ENCODE measurements at regions not wholly inside any gene's neighbourhood (a gene's known extent, or its start where the extent isn't known, plus 50 kb on each side); places are given as distances from the start of the nearest gene placed in this dataset.

DNA sequence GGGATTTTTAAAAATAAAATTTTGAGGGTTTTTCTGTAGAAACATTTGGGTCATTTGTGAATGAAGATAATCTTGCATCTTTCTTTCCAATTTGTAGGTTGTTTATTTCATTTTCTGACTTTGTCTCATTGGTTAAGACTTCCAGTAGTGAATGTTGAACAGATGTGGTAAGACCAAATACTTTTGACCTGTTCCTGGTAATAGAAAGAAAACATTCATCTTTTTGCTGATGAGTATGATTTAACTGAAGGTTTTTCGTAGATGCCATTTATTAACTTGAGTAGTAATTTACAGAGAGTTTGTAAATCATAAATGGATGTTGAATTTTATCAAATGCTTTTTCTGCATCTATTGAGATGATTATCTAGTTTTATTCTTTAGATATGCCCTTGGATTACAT is 416.1 kb upstream of the CITED2 start:
- no peak for DNase-seq

DNA sequence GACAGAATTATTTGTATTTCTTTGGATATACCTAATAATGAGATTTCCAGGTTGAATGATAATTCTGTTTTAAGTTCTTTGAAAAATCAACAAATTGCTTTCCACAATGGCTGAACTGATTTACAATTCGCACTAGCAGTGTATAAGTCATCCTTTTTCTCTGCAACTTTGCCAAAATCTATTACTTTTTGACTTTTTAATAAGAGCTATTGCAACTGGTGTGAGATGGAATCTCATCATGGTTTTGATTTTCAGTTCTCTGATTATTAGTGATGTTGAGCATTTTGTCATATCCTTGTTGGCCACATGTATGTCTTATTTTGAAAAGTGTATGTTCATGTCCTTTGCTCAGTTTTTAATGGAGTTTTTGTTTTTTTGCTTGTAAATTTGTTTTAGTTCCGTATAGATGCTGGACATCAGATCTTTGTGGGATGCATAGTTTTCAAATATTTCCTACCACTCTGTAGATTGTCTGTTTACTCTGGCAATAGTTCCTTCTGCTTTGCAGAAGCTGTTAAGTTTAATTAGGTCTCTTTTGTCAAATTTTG is 409.8 kb upstream of the CITED2 start:
- DNase-seq: no peak

DNA sequence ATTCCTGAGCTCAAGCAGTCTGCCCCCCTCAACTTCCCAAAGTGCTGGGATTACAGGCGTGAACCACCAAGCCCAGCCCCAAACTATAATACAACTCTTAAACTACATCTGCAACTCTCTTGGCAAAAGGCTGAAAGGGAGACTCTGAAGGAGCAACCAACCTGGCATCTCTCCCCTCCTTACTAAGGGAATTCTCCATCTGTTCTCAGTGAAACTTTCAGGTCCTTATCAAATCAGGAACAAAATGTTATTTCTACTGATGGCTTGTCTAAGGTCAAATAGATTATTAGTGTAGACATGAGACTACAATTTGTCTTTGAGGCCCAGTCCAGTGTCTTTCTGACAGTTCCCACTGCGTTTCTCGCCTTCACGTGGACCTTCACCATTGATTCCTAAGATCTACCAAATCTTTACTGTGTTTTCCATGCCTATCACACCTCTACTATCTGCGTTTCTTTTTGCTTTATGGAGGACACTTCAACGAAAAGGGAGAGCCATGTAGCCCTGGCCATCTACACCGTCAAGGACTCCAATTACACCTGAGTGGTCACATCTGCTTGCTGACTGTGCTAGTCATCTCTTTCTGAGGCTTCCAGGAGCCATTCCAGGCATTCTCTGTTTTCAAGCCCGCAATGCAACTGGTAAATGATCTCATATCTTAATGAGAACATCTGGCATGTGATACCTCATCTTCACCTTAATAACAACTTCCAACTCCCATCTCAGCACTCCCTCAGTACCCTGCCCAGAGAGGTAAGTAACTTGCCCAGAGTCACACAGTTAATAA is 405.7 kb upstream of the CITED2 start:
- no peak for DNase-seq

DNA sequence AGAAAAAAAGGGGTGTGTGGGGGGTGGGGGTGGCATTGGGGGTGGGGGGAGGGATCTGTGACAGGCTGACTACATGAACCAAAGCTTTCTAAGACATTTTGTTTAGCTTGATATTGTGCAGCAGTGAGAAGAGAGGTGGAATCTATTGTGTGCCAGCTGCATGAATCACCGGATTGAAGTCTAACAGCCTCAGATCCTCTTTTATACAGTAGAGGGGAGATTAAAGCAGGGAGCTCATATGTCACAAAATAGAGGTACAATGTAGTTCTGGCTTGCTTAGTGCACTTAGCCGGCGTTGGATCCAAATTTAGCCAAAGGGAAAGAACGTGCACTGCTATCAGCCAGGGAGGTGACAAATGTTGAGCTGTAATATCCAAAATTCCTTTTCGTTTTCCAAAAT is 404.2 kb upstream of the CITED2 start:
- DNase-seq: no peak

DNA sequence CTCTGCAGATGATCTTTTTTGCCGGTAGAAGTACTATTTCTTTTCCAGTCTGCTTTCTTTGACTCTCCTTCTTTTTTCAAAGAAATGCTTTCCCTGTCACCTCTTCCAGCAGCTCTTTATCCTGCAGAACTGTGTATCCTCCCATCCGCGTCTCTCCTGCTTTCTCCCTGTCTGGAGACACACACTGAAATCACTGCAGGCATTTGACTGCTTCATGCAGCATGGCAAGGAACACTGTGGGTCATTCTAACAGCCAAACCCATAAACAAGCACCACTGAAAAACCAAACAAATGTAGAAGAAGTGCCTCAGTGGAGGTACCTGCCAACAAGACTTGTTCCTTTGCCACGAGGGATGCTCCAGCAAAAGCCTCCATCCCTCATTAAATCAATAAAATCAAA is 403.7 kb upstream of the CITED2 start:
- no peak for DNase-seq

DNA sequence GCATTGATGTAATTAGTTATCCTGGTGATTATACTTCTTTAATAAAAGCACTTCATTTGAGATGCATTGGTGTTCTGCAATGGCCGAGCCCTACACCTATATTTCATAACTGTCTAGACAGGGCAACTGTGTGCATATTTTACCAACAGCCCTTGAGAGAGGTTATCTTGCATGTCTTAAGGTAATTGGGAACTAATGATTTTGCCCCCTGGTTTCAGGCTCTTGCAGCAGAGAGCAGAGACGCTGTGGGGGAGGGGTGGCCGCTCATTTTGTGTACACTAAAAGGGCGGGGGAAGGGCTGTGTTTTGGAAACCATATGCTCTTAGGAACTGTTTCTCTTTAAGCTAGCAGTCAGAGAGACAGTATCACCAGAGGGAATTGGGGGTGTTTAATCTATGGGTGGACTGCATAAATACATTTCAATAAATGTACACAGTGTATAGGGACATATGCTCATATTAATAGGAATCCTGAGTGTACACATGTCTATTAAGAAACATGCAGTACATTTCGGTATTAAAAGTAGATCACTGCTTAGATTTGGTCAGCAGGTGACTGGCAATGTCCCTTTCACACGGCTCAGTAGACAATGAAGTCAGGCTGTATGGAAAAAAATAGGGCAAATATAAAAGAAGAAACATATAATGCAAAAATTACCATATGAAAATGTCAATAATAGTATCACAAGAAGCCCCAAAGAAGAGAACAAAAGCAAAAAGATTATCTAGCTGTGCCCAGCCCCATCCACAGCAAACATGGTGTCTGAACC is 402.9 kb upstream of the CITED2 start:
- DNase-seq: no peak

DNA sequence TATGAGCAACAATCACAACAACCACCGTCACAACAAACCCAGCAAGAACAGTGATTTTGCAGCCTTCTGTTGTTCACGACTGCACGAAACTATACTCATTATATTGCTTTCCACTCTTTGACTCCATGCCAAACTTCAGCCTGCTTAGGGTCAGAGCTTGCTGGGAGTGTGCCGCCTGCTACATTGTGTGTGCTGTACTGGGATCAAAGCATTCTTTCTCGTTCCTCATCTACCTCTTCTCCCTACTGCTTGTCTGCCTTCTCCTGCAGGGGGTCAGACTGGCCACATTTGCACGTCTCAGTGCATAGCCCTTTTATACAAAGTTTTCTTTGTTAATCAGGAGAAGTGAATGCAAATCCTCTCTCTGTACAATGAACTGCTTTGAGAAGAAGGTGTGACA is 401.6 kb upstream of the CITED2 start:
- no peak for DNase-seq

DNA sequence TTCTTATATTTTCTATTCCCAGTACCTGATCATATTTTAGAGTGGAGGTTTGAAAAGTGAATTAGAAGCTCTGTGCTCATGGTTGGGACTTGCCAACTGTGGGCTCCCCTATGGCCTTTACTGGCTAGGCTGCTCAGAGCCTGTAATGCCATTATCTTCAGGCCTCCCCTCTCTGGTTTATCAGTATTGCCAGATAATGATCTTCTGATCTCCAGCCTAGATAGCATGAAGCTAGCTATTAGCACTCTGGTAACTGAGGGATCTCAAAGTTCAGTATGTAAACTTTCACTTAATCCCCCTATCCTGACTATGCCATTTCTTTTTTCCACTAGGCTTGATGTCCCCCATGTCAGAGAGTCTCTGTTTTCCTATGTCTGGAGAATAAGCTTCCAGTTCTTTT is 393.7 kb upstream of the CITED2 start:
- DNase-seq: no peak

DNA sequence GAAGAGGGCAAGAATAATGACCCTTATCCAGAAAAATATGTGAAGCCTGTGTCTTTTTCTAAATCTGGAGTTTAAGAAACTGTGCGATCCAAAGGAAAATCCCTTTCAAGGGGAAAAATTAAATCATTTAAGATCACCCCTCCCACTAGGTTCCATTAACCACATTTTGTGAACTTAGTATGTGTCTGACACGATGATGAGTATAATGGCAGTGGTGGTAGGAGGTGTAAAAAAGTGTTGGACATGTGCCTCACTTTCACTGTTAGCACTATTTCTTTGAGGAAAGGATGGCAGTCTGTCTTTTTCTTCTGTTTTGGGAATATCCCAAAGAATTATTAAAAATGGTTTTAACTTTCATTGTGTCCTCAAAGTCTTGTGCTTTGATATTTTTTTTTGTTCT is 392.3 kb upstream of the CITED2 start:
- DNase-seq: no peak

DNA sequence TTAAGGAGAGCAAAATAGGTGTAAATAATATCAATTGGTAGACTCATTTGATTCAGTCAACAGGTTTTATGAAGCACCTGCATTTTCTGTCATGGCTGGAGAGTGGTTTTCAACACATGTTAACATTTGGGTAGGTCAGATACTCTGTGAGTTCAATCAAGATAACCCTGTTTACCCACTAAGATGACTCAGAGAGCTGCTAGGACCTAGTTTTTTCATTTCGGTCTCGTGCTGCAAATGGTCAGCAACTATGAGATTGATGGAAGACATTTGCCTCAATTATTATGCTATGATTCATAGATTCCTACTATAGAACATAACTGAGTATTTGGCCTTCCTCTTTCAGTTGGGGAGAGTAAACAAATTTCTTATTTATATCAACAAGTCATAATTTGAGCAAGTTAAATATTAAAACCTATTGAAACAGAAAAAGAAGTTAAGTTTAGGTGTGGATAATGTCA is 391.4 kb upstream of the CITED2 start:
- no peak for DNase-seq

DNA sequence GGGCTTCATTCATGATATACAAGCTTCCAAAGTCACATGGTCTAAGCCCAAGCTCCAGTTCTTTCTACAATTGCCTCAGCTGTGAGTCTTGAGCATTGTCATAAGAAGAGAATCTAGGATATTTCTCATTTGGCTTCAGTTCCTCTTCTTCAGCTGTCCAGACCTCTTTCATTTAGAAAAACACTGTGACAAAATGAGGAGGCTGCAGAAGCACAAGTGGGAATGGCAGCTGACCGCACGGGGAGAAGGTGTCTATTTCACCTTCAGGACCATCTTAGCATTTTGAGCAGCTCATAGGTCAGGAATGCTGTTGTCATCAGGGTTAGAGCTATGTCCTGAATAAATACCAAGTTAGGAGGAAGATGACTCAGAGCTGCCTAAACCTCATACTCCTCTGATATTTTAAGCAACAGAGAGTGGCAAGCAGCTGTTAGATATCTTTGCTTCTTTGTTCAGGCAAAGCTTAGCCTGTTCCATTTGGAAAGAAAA is 390.1 kb upstream of the CITED2 start:
- DNase-seq: no peak

DNA sequence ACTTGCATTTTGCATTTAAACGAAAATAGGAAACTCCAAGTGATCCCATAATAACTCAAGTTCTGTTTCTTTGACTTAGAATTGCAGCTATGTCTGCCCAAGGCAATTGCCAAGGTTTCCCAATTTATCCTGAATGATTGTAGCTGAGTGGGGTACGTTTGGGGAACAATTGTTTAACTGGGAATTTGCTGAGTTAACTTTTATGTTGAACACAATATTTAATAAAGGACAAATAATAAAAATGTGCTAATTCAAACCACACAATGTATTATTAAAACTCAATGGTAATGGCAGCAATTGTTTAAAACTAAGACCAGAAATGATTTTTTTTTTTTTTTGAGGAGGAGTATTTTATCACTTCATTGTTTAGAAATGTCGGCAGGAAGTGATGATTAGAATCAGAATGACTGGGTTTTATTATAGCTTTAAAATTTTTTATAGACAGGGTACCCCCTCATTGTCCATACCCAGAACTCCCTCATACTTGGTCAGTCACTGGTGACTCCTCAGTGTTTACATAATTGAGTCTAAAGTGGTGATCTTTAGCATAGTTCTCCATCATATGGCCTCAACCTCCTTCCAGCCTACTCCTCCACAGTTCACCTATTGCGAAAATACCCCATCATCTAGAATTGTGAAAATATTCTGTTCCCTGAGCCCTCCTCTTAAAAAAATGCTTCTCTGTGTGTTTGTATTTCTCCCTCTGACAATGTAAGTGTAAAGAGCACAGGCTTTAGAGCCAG is 389.2 kb upstream of the CITED2 start:
- no peak for DNase-seq

DNA sequence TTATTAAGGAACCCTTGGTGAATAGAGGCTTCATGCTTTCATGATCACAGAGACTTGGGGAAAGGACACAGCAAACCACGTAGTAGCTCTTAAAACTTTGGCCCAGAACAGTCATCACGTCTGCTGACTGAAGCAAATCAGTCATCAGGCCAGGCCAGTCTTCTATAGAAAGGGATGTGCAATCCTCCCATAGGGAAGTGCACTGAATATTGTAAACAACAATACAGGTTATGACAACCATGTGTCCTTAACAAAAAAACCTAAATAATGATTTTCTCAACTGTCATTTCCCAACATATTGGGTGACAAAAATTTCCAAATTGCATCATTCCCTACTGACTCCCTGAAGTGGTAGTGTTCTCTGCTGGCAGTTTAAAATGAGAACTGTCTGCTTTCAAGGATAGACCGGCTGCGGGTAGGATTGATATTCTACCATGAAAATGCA is 388.2 kb upstream of the CITED2 start:
- DNase-seq: no peak

DNA sequence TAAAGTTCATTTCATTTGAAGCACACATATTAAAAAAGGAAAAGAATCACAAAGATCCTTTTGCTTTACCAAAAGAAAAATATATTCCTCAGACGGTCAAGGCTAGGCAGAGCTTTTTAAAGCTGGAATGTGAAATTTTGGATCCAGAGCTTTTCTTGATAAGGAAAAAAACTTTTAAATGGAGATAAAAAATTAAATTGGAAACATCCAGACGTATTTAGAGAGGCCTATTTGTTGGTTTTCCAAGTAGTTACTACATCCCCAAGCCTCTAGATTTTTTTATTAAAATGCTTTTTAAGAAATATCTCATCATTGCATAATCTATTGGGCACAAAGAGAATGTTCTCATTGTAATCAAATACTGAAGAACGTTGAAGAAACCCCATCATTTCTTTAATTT is 385.7 kb upstream of the CITED2 start:
- DNase-seq: no peak

DNA sequence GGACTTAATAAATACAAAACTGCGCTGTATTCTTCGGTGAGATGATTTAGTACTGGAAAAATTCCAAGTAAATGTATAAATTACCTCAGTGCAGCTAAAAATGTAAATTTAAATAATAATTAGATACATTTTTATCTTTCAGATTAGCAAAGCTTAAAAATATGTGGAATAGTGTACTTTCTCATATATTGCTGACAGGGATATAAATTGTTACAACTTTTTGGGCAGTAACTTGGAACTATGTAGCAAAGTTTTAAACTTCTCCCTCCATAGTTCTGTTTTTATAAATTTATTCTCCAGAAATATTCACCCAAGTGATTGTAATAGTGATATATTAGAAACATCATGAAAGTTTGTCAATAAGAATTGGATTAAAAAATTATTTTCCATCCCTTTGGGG is 384.6 kb upstream of the CITED2 start:
- no peak for DNase-seq

DNA sequence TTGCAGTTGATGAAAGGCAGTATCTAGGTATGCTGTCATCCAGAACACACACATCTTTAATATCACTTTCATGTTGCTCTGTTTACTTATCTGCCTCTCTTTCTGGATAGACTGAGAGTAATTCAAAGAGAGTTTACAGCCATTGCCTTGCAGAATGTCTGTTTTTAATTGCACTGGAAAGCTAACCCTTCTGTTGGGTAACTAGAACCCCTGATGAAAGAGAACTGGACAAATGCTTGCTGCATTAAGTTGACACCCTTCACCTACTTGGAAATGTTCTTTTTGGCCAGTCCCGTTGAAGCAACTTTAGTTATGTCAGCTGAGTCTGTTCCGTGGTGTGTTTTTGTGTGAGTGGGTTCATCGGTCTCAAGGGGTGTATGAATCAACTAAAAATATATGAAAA is 383.8 kb upstream of the CITED2 start:
- no peak for DNase-seq

DNA sequence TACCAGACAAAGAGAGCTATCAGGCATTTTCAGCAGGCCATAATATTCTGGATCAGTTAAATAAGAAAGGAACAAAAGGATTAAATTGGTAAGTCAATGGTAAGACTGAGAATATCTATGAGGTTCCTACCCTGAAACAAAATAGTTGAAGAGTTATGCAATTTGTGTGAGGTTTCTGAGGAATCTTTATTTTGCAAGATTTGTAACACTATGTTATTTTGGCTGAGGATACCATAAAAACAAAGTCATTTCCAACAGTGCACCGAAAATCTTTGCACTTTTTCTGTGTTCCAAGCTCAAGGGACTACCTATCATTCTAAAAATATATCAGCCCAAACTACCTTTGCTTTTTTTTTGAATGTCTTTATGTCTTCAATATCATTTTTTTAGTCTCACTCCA is 383.3 kb upstream of the CITED2 start:
- DNase-seq: no peak

DNA sequence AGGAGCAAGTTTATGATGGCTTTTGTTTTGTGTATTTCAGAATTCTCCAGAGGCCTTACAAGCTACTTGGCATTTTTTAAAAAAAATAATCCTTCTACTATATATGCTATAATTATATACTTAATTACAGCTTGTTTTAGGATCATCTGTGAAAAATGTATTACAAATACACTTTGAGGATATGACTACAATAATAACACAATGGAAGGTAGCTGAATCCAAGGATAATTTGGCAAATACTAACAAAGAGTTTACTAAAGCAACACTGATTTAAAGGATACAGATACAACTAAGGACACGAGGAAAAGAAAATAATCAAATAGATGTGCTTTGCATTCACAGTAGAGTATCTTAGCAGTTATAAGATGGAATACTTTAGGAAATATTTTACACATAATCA is 381.9 kb upstream of the CITED2 start:
- no peak for DNase-seq

DNA sequence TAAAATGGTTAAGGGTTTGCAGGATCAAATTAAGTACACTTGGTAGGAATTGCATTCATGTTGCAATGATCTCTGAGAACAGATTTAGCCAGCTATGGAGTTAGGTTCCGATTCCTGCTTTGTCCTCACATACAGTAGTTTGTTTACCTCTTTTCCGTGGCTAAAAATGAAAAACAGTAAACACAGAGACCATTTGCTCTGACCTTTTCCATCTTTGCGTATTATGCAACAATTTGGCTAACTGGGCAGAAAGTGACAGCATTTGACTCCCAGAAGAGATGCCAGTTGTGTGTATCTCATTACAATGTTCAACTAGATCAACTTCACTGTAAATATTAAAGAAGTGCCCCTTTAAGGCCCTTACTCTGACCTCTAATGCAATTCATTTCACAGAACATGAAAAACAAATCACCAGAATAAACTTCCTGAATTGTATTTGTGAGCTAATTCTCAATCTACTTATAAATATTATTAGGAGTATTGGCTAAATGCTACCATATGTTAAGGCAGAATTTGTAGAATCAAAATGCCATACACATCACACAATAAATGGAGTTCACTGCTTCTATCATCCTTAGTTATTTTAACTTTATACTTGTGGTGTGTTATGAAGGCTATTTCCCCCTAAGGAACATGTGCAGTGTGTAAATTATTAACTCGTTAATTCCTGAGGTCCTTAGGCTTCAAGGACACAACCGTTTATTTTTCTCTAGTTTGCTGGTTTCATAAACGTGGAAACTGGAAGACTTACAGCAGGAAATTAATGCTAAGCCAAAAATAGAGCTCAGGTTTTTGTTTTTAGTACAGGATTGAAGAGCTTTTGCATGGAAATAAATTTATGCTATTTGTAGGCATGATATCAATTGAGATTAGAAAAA is 380.7 kb upstream of the CITED2 start:
- DNase-seq: no peak

DNA sequence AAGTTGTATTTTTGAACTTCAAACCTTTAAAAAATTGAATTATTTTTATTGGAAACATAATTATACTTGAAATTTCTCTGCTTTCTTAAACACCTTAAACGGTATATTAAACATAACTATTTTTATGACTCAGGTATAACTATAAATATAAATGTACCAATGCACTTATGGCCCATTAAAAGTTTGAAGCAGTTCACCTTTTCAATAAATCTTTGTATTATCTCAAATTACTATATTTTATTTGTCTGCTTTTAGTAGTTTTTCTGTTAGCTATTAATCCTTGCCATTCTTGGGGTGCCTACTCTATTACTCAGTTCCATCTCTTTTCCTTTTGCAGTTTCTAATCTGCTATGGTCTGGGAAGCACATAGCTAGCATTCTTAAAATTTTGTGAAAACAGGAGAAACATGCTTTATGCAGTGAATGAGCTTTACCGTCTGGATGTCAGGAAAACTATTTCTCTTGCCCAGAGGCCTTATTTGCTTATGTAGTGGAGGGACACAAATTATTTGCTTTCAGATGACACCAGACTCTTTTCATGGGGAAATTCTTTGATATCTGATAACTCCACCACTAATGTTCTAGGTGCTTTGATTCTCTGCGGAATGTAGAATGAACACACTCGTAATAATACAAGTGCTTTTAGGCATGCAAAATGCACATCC is 378.9 kb upstream of the CITED2 start:
- no peak for DNase-seq

DNA sequence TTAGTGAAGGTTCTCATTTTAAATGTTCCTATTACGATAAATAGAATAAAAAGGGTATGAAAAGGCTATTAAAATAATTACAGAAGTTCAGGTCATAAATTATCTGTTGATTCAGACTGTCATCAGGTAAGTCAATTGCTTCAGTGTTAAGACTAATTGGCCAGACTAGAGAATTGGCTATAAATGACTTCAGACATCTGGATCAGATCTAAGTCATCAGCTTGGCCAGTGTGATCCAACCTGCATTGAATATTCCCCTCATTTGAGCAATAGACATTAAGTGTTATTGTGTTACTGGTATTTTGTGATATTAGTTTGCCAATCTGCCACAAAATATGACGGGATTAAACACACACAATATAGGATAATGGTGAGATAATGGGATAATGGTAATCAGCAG is 377.6 kb upstream of the CITED2 start:
- no peak for DNase-seq

DNA sequence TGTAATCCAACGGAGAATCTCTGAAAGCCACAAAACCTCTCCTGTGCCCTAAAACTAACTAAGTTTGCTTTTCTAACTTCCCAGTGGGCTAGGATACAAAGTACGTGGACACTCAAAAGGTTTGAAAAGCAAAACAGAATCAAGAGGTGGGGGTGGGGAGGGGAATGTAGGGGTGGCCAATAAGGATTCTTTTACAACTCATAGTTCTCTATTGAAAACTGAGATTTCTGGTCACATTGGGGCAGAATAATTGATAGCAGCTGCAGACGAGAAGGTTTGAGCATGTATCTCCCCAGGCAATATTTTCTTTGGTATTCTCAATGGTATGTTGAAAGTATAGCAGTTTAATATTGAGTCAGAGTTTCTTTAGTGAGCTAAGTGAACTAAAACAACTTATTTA is 376.7 kb upstream of the CITED2 start:
- no peak for DNase-seq

Measured in activated CD4-positive, alpha-beta T cell treated with anti-CD3 and anti-CD28 coated beads, Interleukin-2, amount 50 U/mL, for 1 hour (primary cell).